AG09309 (cell line): ENCODE measurements at regions not wholly inside any gene's neighbourhood (a gene's known extent, or its start where the extent isn't known, plus 50 kb on each side); places are given as distances from the start of the nearest gene placed in this dataset.

Source experiments
- DNase-seq: peaks from one replicate; pipeline ENCODE4 v3.0.0-alpha.2; 2010; ENCODE audit warnings: low read depth
- H3K4me3 ChIP-seq: 2 replicates; pipeline ENCODE4 v1.5.1; 2011; ENCODE audit warnings: mild to moderate bottlenecking, low read depth, low read length, moderate library complexity; ENCODE audit not compliant: control insufficient read depth
- CTCF ChIP-seq: IDR thresholded peaks from 2 replicates; pipeline ENCODE4 v1.5.1; 2011; ENCODE audit warnings: mild to moderate bottlenecking, low read depth, low read length, inconsistent platforms; ENCODE audit not compliant: insufficient read depth, control insufficient read depth; ENCODE audit errors: missing control alignments

- no peak for DNase-seq
- H3K4me3 ChIP-seq: no peak overlapping the region
- no peak for TF ChIP-seq CTCF
Observed at GRCh38 chr2:66661253-66662173, 226.6 kb downstream of the MEIS1 start.

- TF ChIP-seq CTCF: no peak
- H3K4me3 ChIP-seq: no peak overlapping the region
- no peak for DNase-seq
Observed at GRCh38 chr2:66665124-66665984, 230.4 kb downstream of the MEIS1 start.

GRCh38 chr2:66667301-66667700 is 232.4 kb downstream of the MEIS1 start:
- TF ChIP-seq CTCF: no peak
- H3K4me3 ChIP-seq: no peak overlapping the region
- DNase-seq: no peak

GRCh38 chr2:66673286-66673685 is 238.4 kb downstream of the MEIS1 start:
- no peak overlapping the region for H3K4me3 ChIP-seq
- no peak for TF ChIP-seq CTCF

GRCh38 chr2:66674087-66674486 is 239.2 kb downstream of the MEIS1 start:
- no peak overlapping the region for H3K4me3 ChIP-seq
- DNase-seq: no peak
- TF ChIP-seq CTCF: no peak

More at GRCh38 chr2:66673286-66673685, 238.4 kb downstream of the MEIS1 start:
- no peak for DNase-seq

GRCh38 chr2:66675591-66675990 is 240.7 kb downstream of the MEIS1 start:
- no peak for DNase-seq
- no peak overlapping the region for H3K4me3 ChIP-seq
- TF ChIP-seq CTCF: no peak
